HEK293T (cell line): ENCODE measurements at regions not wholly inside any gene's neighbourhood (a gene's known extent, or its start where the extent isn't known, plus 50 kb on each side); places are given as distances from the start of the nearest gene placed in this dataset.

Experiments used
- BHLHE40 ChIP-seq: fragments of 450-650 bp; IDR thresholded peaks from 2 replicates; pipeline ENCODE4 v1.6.1; 2016; ENCODE audit warnings: mild to moderate bottlenecking, moderate library complexity, borderline replicate concordance
- FOXM1 ChIP-seq: fragments of 450-650 bp; IDR thresholded peaks from 2 replicates; pipeline ENCODE4 v1.6.1; 2017; ENCODE audit warnings: mild to moderate bottlenecking, borderline replicate concordance
- L3MBTL2 ChIP-seq: fragments of 450-650 bp; conservative IDR thresholded peaks from 2 replicates; pipeline ENCODE4 v1.6.1; 2016; ENCODE audit warnings: mild to moderate bottlenecking

- no peak for TF ChIP-seq L3MBTL2
- TF ChIP-seq FOXM1, result no peak
- no peak for TF ChIP-seq BHLHE40
Measured at GRCh38 chr7:10284001-10284400, 689.7 kb upstream of the PHF14 start.
